Activated T-cell treated with anti-CD3 and anti-CD28 coated beads for 1 hour (primary cell): ENCODE measurements at regions not wholly inside any gene's neighbourhood (a gene's known extent, or its start where the extent isn't known, plus 50 kb on each side); places are given as distances from the start of the nearest gene placed in this dataset.
A peak's percentile ranks its signal among the peaks of the same experiment; 100 is the strongest.

Experiments
- DNase-seq: peaks from one replicate; pipeline ENCODE4 v3.0.0-alpha.2; 2020; ENCODE audit warnings: low read depth

DNA sequence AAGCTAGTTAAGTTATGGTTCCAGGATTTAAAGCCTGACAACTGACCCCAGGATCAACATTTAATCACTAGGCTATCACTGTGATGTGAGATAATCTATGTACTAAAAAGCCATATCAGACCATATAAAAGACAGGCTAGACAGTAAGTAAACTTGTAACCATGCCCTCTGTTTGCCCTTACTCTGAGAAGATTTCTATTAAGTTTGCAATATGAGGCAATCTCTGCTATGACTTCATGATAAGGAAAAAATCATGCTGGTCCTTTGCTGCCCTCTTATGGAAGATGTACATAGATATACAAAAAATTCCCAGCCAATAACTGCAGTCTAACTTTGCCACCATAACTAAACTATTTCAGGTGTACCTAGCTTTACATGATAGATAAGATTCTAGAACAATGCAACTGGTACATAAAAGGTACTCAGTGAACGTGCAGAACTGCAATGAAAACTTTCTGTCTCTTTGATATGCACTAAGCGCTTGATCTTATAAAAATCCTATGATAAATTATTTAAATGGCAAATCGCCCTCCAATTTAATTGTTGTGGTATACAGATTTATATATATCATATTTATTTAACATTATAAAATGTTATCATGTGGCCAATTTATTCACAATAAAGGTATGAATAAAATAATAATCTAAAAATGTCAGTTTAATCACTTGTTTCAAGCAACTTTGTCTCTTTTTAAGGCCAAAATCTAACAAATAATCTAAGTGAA, 70.5 kb downstream of the FAM217A start:
- DNase-seq: no peak

DNA sequence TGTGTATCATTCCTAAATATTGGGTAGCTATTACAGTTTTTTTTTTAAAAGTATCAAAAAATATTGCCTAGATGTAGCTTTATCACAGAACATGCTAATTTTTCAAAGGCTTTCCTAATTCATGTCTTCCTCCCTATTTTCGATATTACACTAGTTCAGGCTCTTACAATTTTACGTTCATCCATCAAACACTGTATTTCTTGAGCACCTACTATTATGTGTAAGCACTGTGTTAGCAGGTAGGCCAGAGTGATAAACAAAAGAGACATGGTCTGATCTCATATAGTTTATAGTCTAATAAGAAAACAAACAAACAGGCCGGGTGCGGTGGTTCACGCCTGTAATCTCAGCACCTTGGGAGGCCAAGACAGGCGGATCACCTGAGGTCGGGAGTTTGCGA, 69.5 kb downstream of the FAM217A start:
- no peak for DNase-seq

DNA sequence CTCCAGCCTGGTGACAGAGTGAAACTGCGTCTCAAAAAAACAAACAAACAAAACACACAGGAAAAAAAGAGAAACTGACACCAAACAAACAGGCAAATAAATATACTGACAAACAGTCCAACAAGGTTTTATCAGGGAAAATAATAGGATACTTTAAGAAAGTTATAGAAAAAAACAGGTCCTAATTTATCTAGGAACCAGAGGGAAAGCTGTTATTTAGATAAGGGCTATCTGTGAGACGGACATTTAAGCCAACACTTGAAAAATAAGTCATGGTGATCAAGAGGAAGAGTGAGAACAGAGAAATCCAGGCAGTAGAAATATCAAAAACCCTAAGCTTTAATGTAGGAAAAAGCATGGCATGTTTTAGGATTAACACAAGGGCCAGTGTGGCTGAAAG, 68.9 kb downstream of the FAM217A start:
- DNase-seq: no peak

DNA sequence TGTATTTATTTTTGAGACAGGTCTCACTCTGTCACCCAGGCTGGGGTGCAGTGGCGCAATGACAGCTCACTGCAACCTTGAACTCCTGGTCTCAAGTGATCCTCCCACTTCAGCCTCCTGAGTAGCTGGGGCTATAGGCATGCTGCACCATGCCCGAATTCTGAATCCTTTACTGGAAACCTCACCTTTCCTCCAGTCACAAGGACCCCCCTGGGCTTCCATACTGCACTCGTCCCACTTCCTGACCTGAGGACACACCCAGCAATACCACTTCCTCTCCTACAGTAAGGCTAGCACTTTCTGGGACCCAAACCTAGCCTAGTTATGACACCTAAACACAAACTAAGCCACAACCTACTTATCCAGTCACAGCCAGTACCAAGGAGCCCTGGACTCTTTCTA, 68.2 kb downstream of the FAM217A start:
- DNase-seq: no peak

DNA sequence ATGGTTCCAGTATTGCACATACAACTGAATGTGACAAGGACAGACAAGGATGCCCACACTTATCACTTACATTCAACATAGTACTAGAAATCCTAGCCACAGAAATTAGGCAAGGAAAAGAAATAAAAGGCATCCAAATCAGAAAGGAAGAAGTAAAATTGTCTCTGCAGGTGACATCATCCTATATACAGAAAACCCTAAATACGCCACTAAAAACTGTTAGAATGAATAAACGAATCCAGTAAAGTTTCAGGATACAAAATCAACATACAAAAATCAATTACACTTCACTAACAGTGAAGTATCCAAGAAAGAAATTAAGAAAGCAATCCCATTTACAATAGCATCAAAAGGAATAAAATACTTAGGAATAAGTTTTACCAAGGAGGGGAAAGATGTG, 66.1 kb downstream of the FAM217A start:
- DNase-seq: no peak

DNA sequence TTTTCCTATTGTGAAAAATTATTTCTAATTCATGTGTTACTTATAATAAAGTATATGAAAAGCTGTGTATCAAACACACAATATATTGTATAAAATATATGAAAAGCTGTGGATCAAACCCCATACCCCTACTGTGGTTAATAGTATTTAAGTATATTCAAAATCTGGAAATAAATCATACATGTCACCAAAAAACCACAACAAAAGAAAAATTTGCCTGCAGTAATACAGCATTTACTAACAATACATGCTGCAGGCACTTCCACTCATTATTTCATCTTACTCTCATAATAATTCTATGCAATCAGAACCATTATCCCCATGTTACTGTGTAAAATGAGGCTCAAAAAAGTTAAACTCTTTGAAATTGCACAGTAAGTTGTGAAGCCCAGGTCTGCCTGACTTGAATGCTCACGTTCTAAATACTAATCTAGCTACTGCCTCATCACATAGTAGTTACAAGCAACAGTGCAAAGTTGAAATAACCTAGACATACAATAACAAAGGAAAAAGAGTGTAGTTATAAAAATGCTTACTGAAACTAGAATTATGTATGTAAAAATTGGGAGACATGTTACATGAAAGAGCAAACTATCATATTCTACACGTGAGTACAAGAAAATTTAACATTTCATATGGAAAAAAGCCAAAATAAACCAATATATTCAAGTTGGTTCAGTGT, 61.7 kb downstream of the FAM217A start:
- no peak for DNase-seq

DNA sequence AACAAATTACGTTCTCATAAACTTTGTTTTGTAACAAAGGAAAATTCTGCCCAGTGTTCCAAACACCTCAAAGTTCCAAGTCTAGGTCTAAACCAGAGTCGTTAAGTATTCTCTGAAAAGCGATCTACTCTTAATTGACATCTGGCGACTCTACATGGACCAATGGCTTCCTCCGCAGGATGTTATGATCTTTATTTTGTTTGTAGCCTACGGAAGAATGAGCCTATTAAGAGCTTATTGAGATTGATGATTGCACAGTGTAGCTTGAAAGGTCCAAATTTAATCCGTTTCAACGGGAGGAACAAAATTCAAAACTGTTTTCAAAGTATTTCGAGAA, 61.1 kb downstream of the FAM217A start:
- no peak for DNase-seq

DNA sequence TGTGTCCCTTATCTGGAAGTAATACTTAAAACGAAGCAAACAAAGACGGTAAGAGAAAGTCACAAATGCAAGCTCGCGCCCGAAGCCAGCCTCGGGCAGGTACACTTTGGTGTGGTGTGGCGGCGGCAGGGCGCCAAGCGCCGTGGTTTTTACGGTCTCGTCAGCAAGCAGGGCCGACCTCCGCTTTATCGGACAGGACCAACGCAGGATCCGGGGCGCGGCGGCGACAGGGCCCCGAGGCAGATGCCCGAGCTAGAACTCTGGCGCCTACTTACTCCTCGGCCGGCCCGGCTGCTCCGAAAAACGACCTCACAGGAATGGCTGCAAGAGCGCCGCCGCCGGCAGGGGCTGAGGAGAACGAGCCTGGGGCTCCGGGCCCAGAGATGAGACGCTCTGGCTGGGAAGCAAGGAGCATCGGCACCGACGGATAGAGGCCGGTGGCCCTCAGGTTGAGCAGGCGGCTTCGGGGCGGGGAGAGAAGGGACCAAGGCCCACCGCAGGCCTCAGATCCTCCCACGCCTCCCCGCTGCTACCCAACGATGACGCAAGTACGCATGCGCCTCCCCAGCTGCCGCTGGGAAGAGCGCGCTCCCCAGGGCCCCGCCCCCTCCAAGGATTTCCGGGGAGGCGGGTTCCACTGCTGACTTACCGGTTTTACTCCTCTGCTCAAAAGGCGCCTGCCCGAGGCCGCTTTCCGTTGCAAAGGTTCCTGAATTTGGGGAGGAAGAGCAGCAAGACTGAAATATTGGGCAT, 60.6 kb downstream of the FAM217A start:
- DNase-seq: peak; percentile 93
